HEK293 (cell line): ENCODE measurements at regions not wholly inside any gene's neighbourhood (a gene's known extent, or its start where the extent isn't known, plus 50 kb on each side); places are given as distances from the start of the nearest gene placed in this dataset.

Source experiments
- ATF2 ChIP-seq: fragments of 450-650 bp; formaldehyde crosslinking; IDR thresholded peaks from 2 replicates; pipeline ENCODE4 v1.5.1; 2016; ENCODE audit warnings: missing biosample characterization, missing genetic modification characterization, low read depth
- CTCF ChIP-seq: fragments of 450-650 bp; formaldehyde crosslinking; IDR thresholded peaks from 2 replicates; pipeline ENCODE4 v1.5.1; 2016; ENCODE audit warnings: missing biosample characterization, missing genetic modification characterization
- PATZ1 ChIP-seq: fragments of 450-650 bp; formaldehyde crosslinking; IDR thresholded peaks from 2 replicates; pipeline ENCODE4 v1.5.1; 2016; ENCODE audit warnings: missing biosample characterization, missing genetic modification characterization
- SP7 ChIP-seq: fragments of 450-650 bp; formaldehyde crosslinking; IDR thresholded peaks from 2 replicates; pipeline ENCODE4 v1.5.1; 2016; ENCODE audit warnings: missing biosample characterization, missing genetic modification characterization
- ZNF174 ChIP-seq: fragments of 450-650 bp; formaldehyde crosslinking; IDR thresholded peaks from 2 replicates; pipeline ENCODE4 v1.5.0; 2017; ENCODE audit warnings: missing biosample characterization, mild to moderate bottlenecking, missing genetic modification characterization
- ZNF510 ChIP-seq: fragments of 450-650 bp; formaldehyde crosslinking; IDR thresholded peaks from 2 replicates; pipeline ENCODE4 v1.5.1; 2018; ENCODE audit warnings: mild to moderate bottlenecking, missing genetic modification characterization, missing biosample characterization; ENCODE audit not compliant: insufficient replicate concordance
- ZNF585B ChIP-seq: fragments of 450-650 bp; formaldehyde crosslinking; IDR thresholded peaks from 2 replicates; pipeline ENCODE4 v1.5.1; 2016; ENCODE audit warnings: missing biosample characterization, missing genetic modification characterization

GRCh38 chr15:62742409-62743171 lies 300.0 kb upstream of the TPM1 start:
- TF ChIP-seq CTCF (peak; percentile 39), PATZ1 (tag by site-specific recombination) (no peak), ATF2 (tag by site-specific recombination) (no peak), ZNF510 (tag by site-specific recombination) (no peak), SP7 (no peak), ZNF585B (tag by site-specific recombination) (no peak), ZNF174 (tag by site-specific recombination) (no peak)
